Prostate gland (tissue), 2 donors: ENCODE measurements at regions not wholly inside any gene's neighbourhood (a gene's known extent, or its start where the extent isn't known, plus 50 kb on each side); places are given as distances from the start of the nearest gene placed in this dataset.

Experiments
- DNase-seq: peaks from one replicate; pipeline ENCODE4 v3.0.0-alpha.2; 2019; ENCODE audit warnings: low spot score
- H3K27ac ChIP-seq, 2 donors: fragments of 200-600 bp; sonication (generic); 2 replicates each; pipeline ENCODE4 v1.5.1; 2017 to 2019
- H3K27me3 ChIP-seq: fragments of 200-600 bp; sonication (generic); replicated peaks from 2 replicates; pipeline ENCODE4 v1.5.1; 2019; ENCODE audit not compliant: insufficient read depth
- H3K36me3 ChIP-seq, 2 donors: fragments of 200-600 bp; sonication (generic); 1 replicate in 1 of 2; 2 replicates in 1 of 2; pipeline versions ENCODE4 v1.5.1 to v1.8.1; 2017 to 2019
- H3K4me1 ChIP-seq: fragments of 200-600 bp; sonication (generic); replicated peaks from 2 replicates; pipeline ENCODE4 v1.5.1; 2019
- H3K4me3 ChIP-seq, 2 donors: fragments of 200-600 bp; sonication (generic); 2 replicates each; pipeline ENCODE4 v1.5.1; 2017 to 2019
- H3K9me3 ChIP-seq: fragments of 200-600 bp; sonication (generic); 2 replicates; pipeline ENCODE4 v1.5.1; 2017
- CTCF ChIP-seq, 4 experiments: fragments of 200-600 bp in 2 of 4; fragments of 450-650 bp in 2 of 4; sonication (generic) in 2 of 4; IDR thresholded peaks; 1 replicate in 3 of 4; 2 replicates in 1 of 4; pipeline ENCODE4 v1.5.1; 2016 to 2019; ENCODE audit warnings: antibody characterized with exemption in 4 of 4, mild to moderate bottlenecking in 2 of 4, moderate library complexity in 2 of 4
- POLR2A ChIP-seq: fragments of 450-650 bp; IDR thresholded peaks from one replicate; pipeline ENCODE4 v1.6.1; 2016; ENCODE audit warnings: antibody characterized with exemption, mild to moderate bottlenecking
- POLR2AphosphoS5 ChIP-seq: sonication (generic); formaldehyde crosslinking; IDR thresholded peaks from one replicate; pipeline ENCODE4 v1.6.1; 2017; ENCODE audit warnings: antibody characterized with exemption
- whole genome bisulfite sequencing: methylation state at CpG from one replicate; pipeline ENCODE4 v1.1.5; 2018; 5-methylcytosine and 5-hydroxymethylcytosine counted together
- intact Hi-C: fragments of 100-400 bp; cut with DNase I; formaldehyde crosslinking; loops from one replicate; pipeline ENCODE4 v1.14.2; 2022

- no peak overlapping the region for H3K27ac ChIP-seq
- 96% methylated on average over 9 of the region's 9 CpGs for WGBS
- H3K36me3 ChIP-seq, result no peaks in the 10 kb centered on the region
- DNase-seq, result no peak
- H3K9me3 ChIP-seq, result no peaks in the 10 kb centered on the region
- H3K4me3 ChIP-seq, result no peak overlapping the region
- H3K4me1 ChIP-seq, result no peaks in the 10 kb centered on the region
- TF ChIP-seq CTCF (IDR thresholded peaks at IDR 0.05), result no peak
- TF ChIP-seq POLR2AphosphoS5, result no peak
- TF ChIP-seq POLR2A, result no peak
- intact Hi-C loops, result no loop called here
- no peaks in the 10 kb centered on the region for H3K27me3 ChIP-seq
Measured at GRCh38 chr7:91800389-91800788, 80.1 kb downstream of the MTERF1 start.

- DNase-seq, result no peak
- TF ChIP-seq CTCF (IDR thresholded peaks at IDR 0.05) (no peak), POLR2A (no peak), POLR2AphosphoS5 (no peak)
- Histone ChIP-seq H3K36me3 (no peaks in the 10 kb centered on the region), H3K4me1 (no peaks in the 10 kb centered on the region), H3K27ac (no peak overlapping the region), H3K4me3 (no peak overlapping the region), H3K9me3 (no peaks in the 10 kb centered on the region), H3K27me3 (no peaks in the 10 kb centered on the region)
- 98% methylated on average over 5 of the region's 5 CpGs for WGBS
- intact Hi-C loops, result no loop called here
Measured at GRCh38 chr7:91801331-91801983, 79.0 kb downstream of the MTERF1 start.

GRCh38 chr7:91811236-91811635 is 69.3 kb downstream of the MTERF1 start:
- DNase-seq, result no peak
- H3K27ac ChIP-seq, result no peak overlapping the region
- H3K27me3 ChIP-seq, result no peaks in the 10 kb centered on the region
- H3K36me3 ChIP-seq, result no peaks in the 10 kb centered on the region
- no peaks in the 10 kb centered on the region for H3K4me1 ChIP-seq
- H3K4me3 ChIP-seq, result no peak overlapping the region
- 63% methylated on average over 3 of the region's 3 CpGs for WGBS
- no peaks in the 10 kb centered on the region for H3K9me3 ChIP-seq
- TF ChIP-seq CTCF (IDR thresholded peaks at IDR 0.05) (no peak), POLR2A (no peak), POLR2AphosphoS5 (no peak)
- intact Hi-C loops, result no loop called here

- Histone ChIP-seq H3K4me1 (no peaks in the 10 kb centered on the region), H3K36me3 (no peaks in the 10 kb centered on the region), H3K4me3 (no peak overlapping the region), H3K27ac (no peak overlapping the region), H3K27me3 (no peaks in the 10 kb centered on the region), H3K9me3 (no peaks in the 10 kb centered on the region)
- DNase-seq, result no peak
- intact Hi-C loops, result no loop called here
- TF ChIP-seq POLR2A (no peak), CTCF (IDR thresholded peaks at IDR 0.05) (no peak), POLR2AphosphoS5 (no peak)
- 88% methylated on average over 2 of the region's 2 CpGs for WGBS
Measured at GRCh38 chr7:91811641-91812040, 68.9 kb downstream of the MTERF1 start.

GRCh38 chr7:91812388-91812787 is 68.1 kb downstream of the MTERF1 start:
- Histone ChIP-seq H3K27ac (no peak overlapping the region), H3K9me3 (no peaks in the 10 kb centered on the region), H3K36me3 (no peaks in the 10 kb centered on the region), H3K27me3 (no peaks in the 10 kb centered on the region), H3K4me3 (no peak overlapping the region), H3K4me1 (no peaks in the 10 kb centered on the region)
- no peak for TF ChIP-seq CTCF (IDR thresholded peaks at IDR 0.05)
- no peak for TF ChIP-seq POLR2A
- TF ChIP-seq POLR2AphosphoS5, result no peak
- WGBS, result 80% methylated on average over 3 of the region's 3 CpGs
- intact Hi-C loops, result no loop called here
- DNase-seq, result no peak
